ENCODE measurements at regions not wholly inside any gene's neighbourhood (a gene's known extent, or its start where the extent isn't known, plus 50 kb on each side); places are given as distances from the start of the nearest gene placed in this dataset.

- DNase-seq = no peak
These were observed 616.3 kb downstream of the TBC1D4 start for GRCh38 chr13:74865656-74866055.

GRCh38 chr13:74860789-74861188, 621.2 kb downstream of the TBC1D4 start:
- DNase-seq = no peak

- no peak for DNase-seq
These were observed 631.1 kb downstream of the TBC1D4 start for GRCh38 chr13:74850893-74851292.

GRCh38 chr13:74847966-74848365, 634.0 kb downstream of the TBC1D4 start:
- DNase-seq = no peak

- no peak for DNase-seq
These were observed 636.2 kb downstream of the TBC1D4 start for GRCh38 chr13:74845806-74846205.

- no peak for DNase-seq
These were observed 640.3 kb downstream of the TBC1D4 start for GRCh38 chr13:74841651-74842050.

GRCh38 chr13:74841123-74841522, 640.8 kb downstream of the TBC1D4 start:
- DNase-seq = no peak

GRCh38 chr13:74839656-74840055, 642.3 kb downstream of the TBC1D4 start:
- DNase-seq = no peak

- DNase-seq = no peak
These were observed 643.9 kb downstream of the TBC1D4 start for GRCh38 chr13:74838096-74838495.

- DNase-seq = no peak
These were observed 645.3 kb downstream of the TBC1D4 start for GRCh38 chr13:74836628-74837027.

- no peak for DNase-seq
These were observed 646.4 kb downstream of the TBC1D4 start for GRCh38 chr13:74835579-74835978.

GRCh38 chr13:74825938-74826246, 656.1 kb downstream of the TBC1D4 start:
- no peak for DNase-seq

GRCh38 chr13:74825152-74825937, 656.6 kb downstream of the TBC1D4 start:
- DNase-seq = no peak

- DNase-seq = no peak
These were observed 661.2 kb downstream of the TBC1D4 start for GRCh38 chr13:74820809-74821208.

- no peak for DNase-seq
These were observed 662.4 kb downstream of the TBC1D4 start for GRCh38 chr13:74819549-74819948.

- DNase-seq = no peak
These were observed 665.2 kb downstream of the TBC1D4 start for GRCh38 chr13:74816737-74817136.

GRCh38 chr13:74796157-74796556, 662.0 kb upstream of the KLF12 start:
- DNase-seq = no peak

- DNase-seq = no peak
These were observed 661.3 kb upstream of the KLF12 start for GRCh38 chr13:74795526-74795925.

- no peak for DNase-seq
These were observed 660.4 kb upstream of the KLF12 start for GRCh38 chr13:74794582-74794981.

GRCh38 chr13:74794147-74794546, 659.9 kb upstream of the KLF12 start:
- DNase-seq = no peak

- no peak for DNase-seq
These were observed 650.8 kb upstream of the KLF12 start for GRCh38 chr13:74784959-74785358.

GRCh38 chr13:74778946-74779345, 644.7 kb upstream of the KLF12 start:
- no peak for DNase-seq

- DNase-seq = no peak
These were observed 643.9 kb upstream of the KLF12 start for GRCh38 chr13:74778087-74778486.

GRCh38 chr13:74774264-74774663, 640.1 kb upstream of the KLF12 start:
- DNase-seq = no peak

GRCh38 chr13:74773248-74773647, 639.0 kb upstream of the KLF12 start:
- DNase-seq = no peak

All from NCI-H187 treated with DMSO at 0.1 percent for 48 hours (cell line).